ENCODE measurements at regions not wholly inside any gene's neighbourhood (a gene's known extent, or its start where the extent isn't known, plus 50 kb on each side); places are given as distances from the start of the nearest gene placed in this dataset.

GRCh38 chr10:58985216-58985615 is 191.2 kb upstream of the PHYHIPL start:
- no peak overlapping the region for H3K4me3 ChIP-seq
- no peak overlapping the region for H3K27ac ChIP-seq
- H3K36me3 ChIP-seq: no peaks in the 10 kb centered on the region
- H3K4me1 ChIP-seq (ENCODE audit: control insufficient read depth in 1 of 2, low read depth in 2 of 2): peaks cover 4 to 17% of the 10 kb centered on the region in 2 donors
- H3K9me3 ChIP-seq: no peaks in the 10 kb centered on the region
- no peak for TF ChIP-seq CTCF (IDR thresholded peaks at IDR 0.05)
- ATAC-seq (ENCODE audit: insufficient number of reproducible peaks, low FRiP score, low read depth): no peak
- H3K27me3 ChIP-seq (replicated peaks; ENCODE audit: insufficient read depth): no peaks in the 10 kb centered on the region
- no peak for DNase-seq (ENCODE audit: low spot score)

DNA sequence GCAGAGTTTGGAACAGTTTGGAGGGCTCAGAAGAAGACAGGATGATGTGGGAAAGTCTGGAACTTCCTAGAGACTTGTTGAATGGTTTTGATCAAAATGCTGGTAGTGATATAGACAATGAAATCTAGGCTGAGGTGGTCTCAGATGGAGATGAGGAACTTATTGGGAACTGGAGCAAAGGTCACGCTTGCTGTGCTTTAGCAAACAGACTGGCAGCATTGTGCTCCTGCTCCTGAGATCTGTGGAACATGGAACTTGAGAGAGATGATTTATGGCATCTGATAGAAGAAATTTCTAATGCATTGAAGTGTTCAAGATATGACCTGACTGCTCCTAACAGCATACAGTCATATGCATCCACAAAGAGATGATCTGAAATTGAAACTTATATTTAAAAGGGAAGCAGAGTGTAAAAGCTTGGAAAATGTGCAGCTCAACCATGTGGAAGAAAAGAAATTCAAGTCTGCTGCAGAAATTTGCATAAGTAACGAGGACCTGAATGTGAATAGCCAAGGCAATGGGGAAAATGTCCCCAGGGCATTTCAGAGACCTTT is 186.9 kb upstream of the PHYHIPL start:
- Histone ChIP-seq H3K4me3 (no peak overlapping the region), H3K4me1 (ENCODE audit: control insufficient read depth in 1 of 2, low read depth in 2 of 2) (peaks cover 14 to 21% of the 10 kb centered on the region in 2 donors), H3K27me3 (replicated peaks; ENCODE audit: insufficient read depth) (no peaks in the 10 kb centered on the region), H3K27ac (no peak overlapping the region), H3K9me3 (no peaks in the 10 kb centered on the region), H3K36me3 (no peaks in the 10 kb centered on the region)
- no peak for ATAC-seq (ENCODE audit: insufficient number of reproducible peaks, low FRiP score, low read depth)
- no peak for DNase-seq (ENCODE audit: low spot score)
- no peak for TF ChIP-seq CTCF (IDR thresholded peaks at IDR 0.05)

GRCh38 chr10:58990693-58991092 is 185.8 kb upstream of the PHYHIPL start:
- TF ChIP-seq CTCF (IDR thresholded peaks at IDR 0.05): no peak
- no peaks in the 10 kb centered on the region for H3K9me3 ChIP-seq

GRCh38 chr10:58991856-58992255 is 184.6 kb upstream of the PHYHIPL start:
- no peaks in the 10 kb centered on the region for H3K36me3 ChIP-seq
- H3K27me3 ChIP-seq (replicated peaks; ENCODE audit: insufficient read depth): no peaks in the 10 kb centered on the region
- H3K9me3 ChIP-seq: no peaks in the 10 kb centered on the region
- no peak for TF ChIP-seq CTCF (IDR thresholded peaks at IDR 0.05)
- ATAC-seq (ENCODE audit: insufficient number of reproducible peaks, low FRiP score, low read depth): no peak
- no peak overlapping the region for H3K27ac ChIP-seq
- H3K4me3 ChIP-seq: no peak overlapping the region
- DNase-seq (ENCODE audit: low spot score): no peak
- H3K4me1 ChIP-seq (ENCODE audit: control insufficient read depth in 1 of 2, low read depth in 2 of 2): peaks cover 16 to 33% of the 10 kb centered on the region in 2 donors

More at GRCh38 chr10:58990693-58991092, 185.8 kb upstream of the PHYHIPL start:
- DNase-seq (ENCODE audit: low spot score) (no peak), ATAC-seq (ENCODE audit: insufficient number of reproducible peaks, low FRiP score, low read depth) (no peak)
- Histone ChIP-seq H3K36me3 (no peaks in the 10 kb centered on the region), H3K27ac (no peak overlapping the region), H3K4me3 (no peak overlapping the region), H3K4me1 (ENCODE audit: control insufficient read depth in 1 of 2, low read depth in 2 of 2) (peaks cover 16 to 32% of the 10 kb centered on the region in 2 donors), H3K27me3 (replicated peaks; ENCODE audit: insufficient read depth) (no peaks in the 10 kb centered on the region)

DNA sequence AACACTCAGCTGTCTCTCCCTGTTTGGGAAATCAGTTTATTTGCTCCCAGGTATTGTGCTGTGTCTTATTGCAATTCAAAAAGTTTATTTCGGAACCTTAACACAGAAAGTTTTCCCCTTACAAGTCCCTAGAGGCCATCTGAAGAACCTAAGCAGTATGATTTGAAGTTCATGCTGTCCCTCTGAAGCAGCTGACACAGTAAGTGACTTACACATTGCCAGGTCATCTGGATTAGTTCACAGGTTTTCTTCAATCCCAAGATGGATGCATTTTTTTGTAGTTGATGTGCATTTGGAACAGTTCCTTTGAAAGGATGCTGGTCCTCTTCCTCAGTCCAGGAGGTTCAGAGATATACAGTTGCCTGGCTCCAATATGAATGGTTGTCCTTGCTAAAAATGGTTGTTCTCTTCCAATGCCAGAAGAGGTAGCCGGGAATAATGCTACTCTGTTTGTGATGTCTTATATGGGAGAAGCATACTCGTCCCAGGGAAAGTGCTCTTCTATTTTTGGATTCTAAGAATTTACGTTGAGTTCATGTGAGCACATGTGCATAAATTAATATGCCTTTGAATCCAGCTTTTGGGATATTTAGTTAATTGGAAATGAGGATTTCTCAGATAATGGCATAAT is 183.5 kb upstream of the PHYHIPL start:
- DNase-seq (ENCODE audit: low spot score) (no peak), ATAC-seq (ENCODE audit: insufficient number of reproducible peaks, low FRiP score, low read depth) (no peak)
- Histone ChIP-seq H3K36me3 (no peaks in the 10 kb centered on the region), H3K4me1 (ENCODE audit: control insufficient read depth in 1 of 2, low read depth in 2 of 2) (peaks cover 17 to 44% of the 10 kb centered on the region in 2 donors), H3K27ac (no peak overlapping the region), H3K27me3 (replicated peaks; ENCODE audit: insufficient read depth) (no peaks in the 10 kb centered on the region), H3K4me3 (no peak overlapping the region), H3K9me3 (no peaks in the 10 kb centered on the region)
- TF ChIP-seq CTCF (IDR thresholded peaks at IDR 0.05): no peak
